ENCODE measurements at regions not wholly inside any gene's neighbourhood (a gene's known extent, or its start where the extent isn't known, plus 50 kb on each side); places are given as distances from the start of the nearest gene placed in this dataset.

GRCh38 chr1:228650946-228651345 is 84.3 kb upstream of the RHOU start:
- no TSS peak for BruUV-seq (replicated peaks)
- H3K4me2 ChIP-seq (ENCODE audit: low read length): no peak overlapping the region
- H4K20me1 ChIP-seq (ENCODE audit: insufficient read depth): no peaks in the 10 kb centered on the region
- H2AFZ ChIP-seq (ENCODE audit: low read depth, low read length, poor library complexity, severe bottlenecking): no peak overlapping the region
- no peaks in the 10 kb centered on the region for H3K9me2 ChIP-seq (ENCODE audit: insufficient read depth)
- DNase-seq (ENCODE audit: low read depth, low spot score): no peak
- no peak overlapping the region for H3K4me3 ChIP-seq (replicated peaks in 1 of 2; ENCODE audit: low read depth in 1 of 2, low read length in 2 of 2)
- H3K36me3 ChIP-seq (ENCODE audit: control insufficient read depth in 1 of 2, insufficient read depth in 2 of 2, low read length in 2 of 2): no peaks in the 10 kb centered on the region
- RAD21 ChIA-PET (ENCODE audit: low non-redundant PET in 1 of 2, low total read pairs in 2 of 2, uncharacterized antibody in 2 of 2, unreplicated experiment in 2 of 2): no interaction called here
- CTCF ChIA-PET: interaction anchor here (1.2 kb wide), 1 partner anchor 13 kb away, joined by 3 read pairs; no protein-coding TSS in a partner anchor
- no peak for ATAC-seq
- peaks cover 12% of the 10 kb centered on the region for H3K79me2 ChIP-seq (ENCODE audit: insufficient read depth, low read length)
- no peak overlapping the region for H3K27ac ChIP-seq (ENCODE audit: low read depth, low read length)
- no peaks in the 10 kb centered on the region for H3K9me3 ChIP-seq (ENCODE audit: control insufficient read depth in 1 of 2, insufficient read depth in 1 of 2, low read depth in 1 of 2, low read length in 2 of 2)
- H3K9ac ChIP-seq (ENCODE audit: low read length): no peak overlapping the region
- TF ChIP-seq YY1 (IDR thresholded peaks at IDR 0.05; ENCODE audit: extremely low read depth, insufficient replicate concordance, low read depth, low read length): no peak
- no peak for TF ChIP-seq SIN3A (IDR thresholded peaks at IDR 0.05; ENCODE audit: low read depth)
- TF ChIP-seq, protein P1, sequence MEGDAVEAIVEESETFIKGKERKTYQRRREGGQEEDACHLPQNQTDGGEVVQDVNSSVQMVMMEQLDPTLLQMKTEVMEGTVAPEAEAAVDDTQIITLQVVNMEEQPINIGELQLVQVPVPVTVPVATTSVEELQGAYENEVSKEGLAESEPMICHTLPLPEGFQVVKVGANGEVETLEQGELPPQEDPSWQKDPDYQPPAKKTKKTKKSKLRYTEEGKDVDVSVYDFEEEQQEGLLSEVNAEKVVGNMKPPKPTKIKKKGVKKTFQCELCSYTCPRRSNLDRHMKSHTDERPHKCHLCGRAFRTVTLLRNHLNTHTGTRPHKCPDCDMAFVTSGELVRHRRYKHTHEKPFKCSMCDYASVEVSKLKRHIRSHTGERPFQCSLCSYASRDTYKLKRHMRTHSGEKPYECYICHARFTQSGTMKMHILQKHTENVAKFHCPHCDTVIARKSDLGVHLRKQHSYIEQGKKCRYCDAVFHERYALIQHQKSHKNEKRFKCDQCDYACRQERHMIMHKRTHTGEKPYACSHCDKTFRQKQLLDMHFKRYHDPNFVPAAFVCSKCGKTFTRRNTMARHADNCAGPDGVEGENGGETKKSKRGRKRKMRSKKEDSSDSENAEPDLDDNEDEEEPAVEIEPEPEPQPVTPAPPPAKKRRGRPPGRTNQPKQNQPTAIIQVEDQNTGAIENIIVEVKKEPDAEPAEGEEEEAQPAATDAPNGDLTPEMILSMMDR (IDR thresholded peaks at IDR 0.05 in 2 of 3, conservative IDR thresholded peaks at IDR 0.05 in 1 of 3; ENCODE audit: borderline replicate concordance in 1 of 3, insufficient read depth in 1 of 3, low read depth in 2 of 3, low read length in 2 of 3): no peak
- TF ChIP-seq MAX (IDR thresholded peaks at IDR 0.05): no peak
- TF ChIP-seq ZFX (IDR thresholded peaks at IDR 0.05): no peak
- TF ChIP-seq SP1 (IDR thresholded peaks at IDR 0.05; ENCODE audit: low read depth): no peak
- TF ChIP-seq POLR2AphosphoS5 (IDR thresholded peaks at IDR 0.05; ENCODE audit: low read depth, low read length): no peak
- TF ChIP-seq EZH2phosphoT487 (IDR thresholded peaks at IDR 0.05; ENCODE audit: borderline replicate concordance): no peak
- no peak for TF ChIP-seq TCF7L2 (IDR thresholded peaks at IDR 0.05; ENCODE audit: borderline replicate concordance, extremely low read depth, insufficient read depth, insufficient read length)
- no peak for TF ChIP-seq ZBTB33 (IDR thresholded peaks at IDR 0.05; ENCODE audit: extremely low read depth, insufficient replicate concordance, low read length)
- no peak for TF ChIP-seq ATF3 (IDR thresholded peaks at IDR 0.05)
- peaks cover 8 to 27% of the 10 kb centered on the region in 2 experiments; a peak in 3 of 4 replicates for H3K4me1 ChIP-seq (ENCODE audit: control insufficient read depth in 1 of 2, insufficient read depth in 2 of 2, low read length in 2 of 2)
- intact Hi-C loops (cut with micrococcal nuclease): no loop called here
- H3K27me3 ChIP-seq (ENCODE audit: insufficient read depth, low read length): no peaks in the 10 kb centered on the region
- POLR2A ChIA-PET: no interaction called here
